GM12891 (cell line): ENCODE measurements at regions not wholly inside any gene's neighbourhood (a gene's known extent, or its start where the extent isn't known, plus 50 kb on each side); places are given as distances from the start of the nearest gene placed in this dataset.

Source experiments
- POLR2AphosphoS5 ChIP-seq: IDR thresholded peaks from 2 replicates; pipeline ENCODE4 v1.6.1; 2011; ENCODE audit warnings: low read depth, low read length, control low read depth
- SPI1 ChIP-seq: IDR thresholded peaks from 2 replicates; pipeline ENCODE4 v1.6.1; 2011; ENCODE audit warnings: low read depth, low read length, control low read depth
- TAF1 ChIP-seq: IDR thresholded peaks from 2 replicates; pipeline ENCODE4 v1.6.1; 2011; ENCODE audit warnings: low read depth, low read length, control low read depth

- TF ChIP-seq TAF1 (no peak), POLR2AphosphoS5 (no peak), SPI1 (no peak)
Measured at GRCh38 chr13:40456397-40456953, 210.0 kb downstream of the FOXO1 start.
